Mesenchymal stem cell (in vitro differentiated cells and primary cell): ENCODE measurements at regions not wholly inside any gene's neighbourhood (a gene's known extent, or its start where the extent isn't known, plus 50 kb on each side); places are given as distances from the start of the nearest gene placed in this dataset.

Experiments used
- DNase-seq: peaks from one replicate; pipeline ENCODE4 v3.0.0-alpha.2; 2013
- H2AFZ ChIP-seq: one replicate; pipeline ENCODE4 v1.6.1; 2013; ENCODE audit warnings: low read depth, mild to moderate bottlenecking, control low read depth, inconsistent platforms, low read length, moderate library complexity
- H2AK5ac ChIP-seq: 2 replicates; pipeline ENCODE4 v1.6.1; 2013; ENCODE audit warnings: low read length, moderate library complexity, mild to moderate bottlenecking, inconsistent platforms; ENCODE audit not compliant: severe bottlenecking
- H2BK120ac ChIP-seq: one replicate; pipeline ENCODE4 v1.6.1; 2013; ENCODE audit warnings: low read depth, mild to moderate bottlenecking, inconsistent platforms, low read length, moderate library complexity
- H2BK12ac ChIP-seq, 2 experiments: one replicate each; pipeline ENCODE4 v1.6.1; 2013; ENCODE audit warnings: inconsistent platforms in 2 of 2, low read length in 2 of 2, mild to moderate bottlenecking in 2 of 2, moderate library complexity in 2 of 2, control low read depth in 1 of 2
- H2BK15ac ChIP-seq: one replicate; pipeline ENCODE4 v1.6.1; 2013; ENCODE audit warnings: mild to moderate bottlenecking, low read depth, inconsistent platforms; ENCODE audit not compliant: poor library complexity, severe bottlenecking
- H2BK5ac ChIP-seq: 2 replicates; pipeline ENCODE4 v1.6.1; 2013; ENCODE audit warnings: low read depth, mild to moderate bottlenecking, low read length, control low read depth, inconsistent platforms; ENCODE audit not compliant: poor library complexity, severe bottlenecking
- H3K14ac ChIP-seq, 2 experiments: one replicate each; pipeline ENCODE4 v1.6.1; 2013; ENCODE audit warnings: inconsistent platforms in 2 of 2, low read length in 2 of 2, control low read depth in 1 of 2, mild to moderate bottlenecking in 1 of 2, moderate library complexity in 1 of 2
- H3K18ac ChIP-seq, 2 experiments: one replicate each; pipeline ENCODE4 v1.6.1; 2013; ENCODE audit warnings: inconsistent platforms in 2 of 2, low read length in 2 of 2, control low read depth in 1 of 2, low read depth in 1 of 2, mild to moderate bottlenecking in 1 of 2
- H3K23ac ChIP-seq, 2 experiments: one replicate each; pipeline ENCODE4 v1.6.1; 2013; ENCODE audit warnings: inconsistent platforms in 2 of 2, low read length in 2 of 2, mild to moderate bottlenecking in 2 of 2, moderate library complexity in 2 of 2, control low read depth in 1 of 2
- H3K27ac ChIP-seq: 2 replicates; pipeline ENCODE4 v1.5.1; 2013; ENCODE audit warnings: mild to moderate bottlenecking, moderate library complexity, low read length, control low read depth, inconsistent platforms; ENCODE audit not compliant: poor library complexity, severe bottlenecking
- H3K27me3 ChIP-seq, 2 experiments: 2 replicates each; pipeline versions ENCODE4 v1.6.1 to v1.7.0; 2013; ENCODE audit warnings: low read length in 2 of 2, mild to moderate bottlenecking in 2 of 2, moderate library complexity in 2 of 2, control low read depth in 1 of 2, inconsistent platforms in 1 of 2; ENCODE audit not compliant: control insufficient read depth in 1 of 2, insufficient read depth in 1 of 2
- H3K36me3 ChIP-seq, 2 experiments: 2 replicates each; pipeline versions ENCODE4 v1.6.1 to v1.7.0; 2013; ENCODE audit warnings: low read length in 2 of 2, control low read depth in 1 of 2, inconsistent platforms in 1 of 2, low read depth in 1 of 2, mild to moderate bottlenecking in 1 of 2; ENCODE audit not compliant: insufficient read depth in 2 of 2, control insufficient read depth in 1 of 2
- H3K4ac ChIP-seq, 2 experiments: one replicate each; pipeline ENCODE4 v1.6.1; 2013; ENCODE audit warnings: inconsistent platforms in 2 of 2, low read length in 2 of 2, mild to moderate bottlenecking in 2 of 2, moderate library complexity in 2 of 2, control low read depth in 1 of 2, low read depth in 1 of 2
- H3K4me1 ChIP-seq: 2 replicates; pipeline ENCODE4 v1.6.1; 2013; ENCODE audit warnings: low read depth, low read length, control low read depth; ENCODE audit not compliant: control insufficient read depth, insufficient read depth
- H3K4me2 ChIP-seq: 2 replicates; pipeline ENCODE4 v1.6.1; 2013; ENCODE audit warnings: low read length, mild to moderate bottlenecking, inconsistent platforms; ENCODE audit not compliant: poor library complexity, severe bottlenecking
- H3K4me3 ChIP-seq, 2 experiments: 2 replicates each; pipeline versions ENCODE4 v1.5.1 to v1.7.0; 2013; ENCODE audit warnings: low read length in 2 of 2, mild to moderate bottlenecking in 2 of 2, control low read depth in 1 of 2, low read depth in 1 of 2; ENCODE audit not compliant: insufficient read depth in 1 of 2
- H3K79me1 ChIP-seq: replicated peaks from 2 replicates; pipeline ENCODE4 v1.6.1; 2013; ENCODE audit warnings: mild to moderate bottlenecking, control low read depth, low read length, inconsistent platforms; ENCODE audit not compliant: poor library complexity, severe bottlenecking
- H3K9ac ChIP-seq: 2 replicates; pipeline ENCODE4 v1.7.0; 2013; ENCODE audit warnings: mild to moderate bottlenecking, low read length, moderate library complexity
- H3K9me3 ChIP-seq: 2 replicates; pipeline ENCODE4 v1.7.0; 2013; ENCODE audit warnings: mild to moderate bottlenecking, low read length; ENCODE audit not compliant: control insufficient read depth
- H4K8ac ChIP-seq: one replicate; pipeline ENCODE4 v1.6.1; 2013; ENCODE audit warnings: inconsistent platforms, mild to moderate bottlenecking, low read length, moderate library complexity
- H4K91ac ChIP-seq: one replicate; pipeline ENCODE4 v1.6.1; 2013; ENCODE audit warnings: mild to moderate bottlenecking, low read length, inconsistent platforms
- WGBS: methylation state at CpG from one replicate; pipeline ENCODE4 v1.1.7; 2013; ENCODE audit warnings: mixed read lengths; 5-methylcytosine and 5-hydroxymethylcytosine counted together

GRCh38 chr18:28805491-28805890 lies 628.6 kb upstream of the CDH2 start:
- Histone ChIP-seq H3K18ac (no peak overlapping the region), H3K4me3 (no peak overlapping the region), H3K36me3 (no peaks in the 10 kb centered on the region), H4K8ac (no peak overlapping the region), H3K27ac (no peak overlapping the region), H3K14ac (no peak overlapping the region), H3K9ac (no peak overlapping the region), H3K4ac (no peak overlapping the region), H3K23ac (no peak overlapping the region), H2BK5ac (no peak overlapping the region), H3K27me3 (no peaks in the 10 kb centered on the region), H2BK15ac (no peak overlapping the region), H2AK5ac (no peak overlapping the region), H2BK120ac (no peak overlapping the region), H2BK12ac (no peak overlapping the region), H3K79me1 (no peaks in the 10 kb centered on the region), H3K4me2 (no peak overlapping the region), H4K91ac (no peak overlapping the region), H2AFZ (no peak overlapping the region), H3K9me3 (peaks cover 21% of the 10 kb centered on the region), H3K4me1 (no peaks in the 10 kb centered on the region)
- DNase-seq = no peak
- WGBS = no CpG with 5 or more reads among the region's 1 CpG

- no peak overlapping the region for H2BK15ac ChIP-seq
- H3K9me3 ChIP-seq = peaks cover 20% of the 10 kb centered on the region
- WGBS = 34% methylated on average over 3 of the region's 6 CpGs
- H3K23ac ChIP-seq = no peak overlapping the region
- no peak overlapping the region for H3K4ac ChIP-seq
- H2BK5ac ChIP-seq = no peak overlapping the region
- H3K14ac ChIP-seq = no peak overlapping the region
- no peaks in the 10 kb centered on the region for H3K4me1 ChIP-seq
- no peak overlapping the region for H2BK12ac ChIP-seq
- H3K27ac ChIP-seq = no peak overlapping the region
- DNase-seq = peak; percentile 46
- no peak overlapping the region for H3K4me2 ChIP-seq
- no peak overlapping the region for H3K18ac ChIP-seq
- no peak overlapping the region for H4K8ac ChIP-seq
- no peaks in the 10 kb centered on the region for H3K27me3 ChIP-seq
- H2AFZ ChIP-seq = no peak overlapping the region
- no peak overlapping the region for H3K9ac ChIP-seq
- no peaks in the 10 kb centered on the region for H3K79me1 ChIP-seq
- no peaks in the 10 kb centered on the region for H3K36me3 ChIP-seq
- no peak overlapping the region for H2AK5ac ChIP-seq
- H4K91ac ChIP-seq = no peak overlapping the region
- H3K4me3 ChIP-seq = no peak overlapping the region
- no peak overlapping the region for H2BK120ac ChIP-seq
Observed at GRCh38 chr18:28804512-28805202, 627.7 kb upstream of the CDH2 start.

GRCh38 chr18:28802546-28802945 lies 625.6 kb upstream of the CDH2 start:
- Histone ChIP-seq H2BK5ac (no peak overlapping the region), H3K27ac (no peak overlapping the region), H4K91ac (no peak overlapping the region), H4K8ac (no peak overlapping the region), H2AFZ (no peak overlapping the region), H3K4me1 (no peaks in the 10 kb centered on the region), H3K14ac (no peak overlapping the region), H2BK120ac (no peak overlapping the region), H3K27me3 (no peaks in the 10 kb centered on the region), H3K4ac (no peak overlapping the region), H3K9ac (no peak overlapping the region), H2BK15ac (no peak overlapping the region), H3K4me3 (no peak overlapping the region), H3K23ac (no peak overlapping the region), H2AK5ac (no peak overlapping the region), H3K4me2 (no peak overlapping the region), H3K36me3 (no peaks in the 10 kb centered on the region), H3K9me3 (peaks cover 10% of the 10 kb centered on the region), H2BK12ac (no peak overlapping the region), H3K79me1 (no peaks in the 10 kb centered on the region), H3K18ac (no peak overlapping the region)
- DNase-seq = no peak
- WGBS = 6% methylated on average over 3 of the region's 4 CpGs

- no peak overlapping the region for H2BK15ac ChIP-seq
- no peak overlapping the region for H2BK120ac ChIP-seq
- H3K4ac ChIP-seq = peak overlapping the region in 1 of 2 experiments; percentile 20
- no peak overlapping the region for H4K8ac ChIP-seq
- no peak overlapping the region for H4K91ac ChIP-seq
- H3K4me3 ChIP-seq = no peak overlapping the region
- no peaks in the 10 kb centered on the region for H3K36me3 ChIP-seq
- H3K9ac ChIP-seq = no peak overlapping the region
- H2AK5ac ChIP-seq = no peak overlapping the region
- WGBS = 85% methylated on average over 5 of the region's 5 CpGs
- no peaks in the 10 kb centered on the region for H3K79me1 ChIP-seq
- no peak overlapping the region for H3K27ac ChIP-seq
- peak overlapping the region in 1 of 2 experiments; percentile 46 for H3K18ac ChIP-seq
- H2BK12ac ChIP-seq = peak overlapping the region in 1 of 2 experiments; percentile 6
- no peak overlapping the region for H3K4me2 ChIP-seq
- H3K23ac ChIP-seq = no peak overlapping the region
- no peak for DNase-seq
- no peaks in the 10 kb centered on the region for H3K4me1 ChIP-seq
- H3K9me3 ChIP-seq = peaks cover 6% of the 10 kb centered on the region
- H3K14ac ChIP-seq = no peak overlapping the region
- no peak overlapping the region for H2BK5ac ChIP-seq
- no peaks in the 10 kb centered on the region for H3K27me3 ChIP-seq
- no peak overlapping the region for H2AFZ ChIP-seq
Observed at GRCh38 chr18:28801876-28802275, 624.9 kb upstream of the CDH2 start.
